GM13977 (cell line): ENCODE measurements at regions not wholly inside any gene's neighbourhood (a gene's known extent, or its start where the extent isn't known, plus 50 kb on each side); places are given as distances from the start of the nearest gene placed in this dataset.
"Not testable (repeated sequence)": the region's sequence is repeated elsewhere in the genome, so short reads cannot be mapped to it uniquely, and the experiment has no call there.

Experiments used
- DNase-seq: peaks from one replicate; pipeline ENCODE4 v3.0.0; 2012; ENCODE audit warnings: low spot score
- CTCF ChIP-seq: IDR thresholded peaks from 2 replicates; pipeline ENCODE4 v1.5.1; 2012; ENCODE audit warnings: mild to moderate bottlenecking, control low read depth; ENCODE audit not compliant: insufficient read depth; ENCODE audit errors: extremely low read depth, missing control alignments
- in situ Hi-C: fragments of 300-500 bp; cut with MboI; formaldehyde crosslinking; loops from one replicate; pipeline ENCODE4 v1.12.0; 2022; ENCODE audit warnings: low sequenced_read_pairs, low pct_unique_long_range_greater_than_20kb, mixed read lengths, inconsistent platforms; ENCODE audit not compliant: unreplicated experiment

GRCh38 chr2:176907341-176907740, 305.3 kb upstream of the HNRNPA3 start:
- in situ Hi-C loops = no loop called here
- no peak for DNase-seq
- no peak for TF ChIP-seq CTCF

- TF ChIP-seq CTCF = no peak
- in situ Hi-C loops = no loop called here
- no peak for DNase-seq
Observed at GRCh38 chr2:176910828-176911227, 301.8 kb upstream of the HNRNPA3 start.

GRCh38 chr2:176913955-176914354, 298.6 kb upstream of the HNRNPA3 start:
- DNase-seq = no peak
- in situ Hi-C loops = no loop called here
- no peak for TF ChIP-seq CTCF

GRCh38 chr2:176914371-176914770, 298.2 kb upstream of the HNRNPA3 start:
- in situ Hi-C loops = no loop called here
- DNase-seq = no peak
- no peak for TF ChIP-seq CTCF

GRCh38 chr2:176922545-176922944, 290.0 kb upstream of the HNRNPA3 start:
- in situ Hi-C loops, DNase-seq: not testable (repeated sequence)

- in situ Hi-C loops = no loop called here
- no peak for TF ChIP-seq CTCF
- DNase-seq = no peak
Observed at GRCh38 chr2:176923205-176923604, 289.4 kb upstream of the HNRNPA3 start.

GRCh38 chr2:176924909-176925534, 287.6 kb upstream of the HNRNPA3 start:
- in situ Hi-C loops = no loop called here
- no peak for DNase-seq
- TF ChIP-seq CTCF = no peak
